SU-DHL-6 (cell line): ENCODE measurements at regions not wholly inside any gene's neighbourhood (a gene's known extent, or its start where the extent isn't known, plus 50 kb on each side); places are given as distances from the start of the nearest gene placed in this dataset.

Source experiments
- CTCF ChIP-seq: fragments of 200-600 bp; sonication (generic); IDR thresholded peaks from one replicate; pipeline ENCODE4 v1.5.1; 2017; ENCODE audit warnings: antibody characterized with exemption, mild to moderate bottlenecking, low read length, moderate library complexity; ENCODE audit not compliant: insufficient read depth, poor library complexity, severe bottlenecking
- EZH2phosphoT487 ChIP-seq: fragments of 200-600 bp; sonication (generic), shearing (Covaris generic); conservative IDR thresholded peaks from 2 replicates; pipeline ENCODE4 v1.6.1; 2018; ENCODE audit warnings: mild to moderate bottlenecking, antibody characterized with exemption, low read length, moderate library complexity, mixed read lengths

GRCh38 chr16:86215233-86215978 is 294.9 kb upstream of the FOXF1 start:
- TF ChIP-seq CTCF (no peak), EZH2phosphoT487 (no peak)
